ENCODE measurements at regions not wholly inside any gene's neighbourhood (a gene's known extent, or its start where the extent isn't known, plus 50 kb on each side); places are given as distances from the start of the nearest gene placed in this dataset.
A peak's percentile ranks its signal among the peaks of the same experiment; 100 is the strongest.

DNA sequence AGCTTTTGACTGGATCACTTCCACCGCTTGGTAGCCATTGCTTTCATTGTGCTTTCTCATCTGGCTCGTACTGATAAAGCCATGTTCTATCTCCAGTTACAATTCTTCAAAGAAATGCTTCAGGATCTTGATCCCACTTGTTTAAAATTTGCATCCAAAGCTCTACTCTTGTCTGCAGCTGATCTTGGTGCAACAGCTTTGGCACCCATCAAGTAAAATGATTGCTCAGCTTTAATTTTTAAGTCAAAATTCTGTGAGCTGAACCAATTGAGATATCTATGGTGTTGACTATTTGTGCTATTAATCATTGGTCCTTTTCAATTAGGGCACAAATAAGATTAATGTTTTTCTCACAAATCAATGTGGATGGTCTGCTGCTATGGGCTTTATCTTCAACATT, 54.8 kb upstream of the DUSP10 start:
- DNase-seq (no peak), ATAC-seq (ENCODE audit: low read depth) (no peak)
- Mint-ChIP-seq H3K9me3 (peaks cover 5% of the 10 kb centered on the region), H3K4me1 (peaks cover 59% of the 10 kb centered on the region), H3K27ac (no peak overlapping the region), H3K36me3 (ENCODE audit: low read depth) (peaks cover 2% of the 10 kb centered on the region), H3K4me3 (no peak overlapping the region), H3K27me3 (no peaks in the 10 kb centered on the region)
- POLR2A ChIA-PET: interaction anchor here (0.6 to 4.9 kb wide), 3 partner anchors 41 to 167 kb away, joined by 3 to 79 read pairs (median 3); partner anchors contain the start of gene DUSP10
- intact Hi-C loops (cut with micrococcal nuclease): no loop called here
- TF ChIP-seq, protein P1, sequence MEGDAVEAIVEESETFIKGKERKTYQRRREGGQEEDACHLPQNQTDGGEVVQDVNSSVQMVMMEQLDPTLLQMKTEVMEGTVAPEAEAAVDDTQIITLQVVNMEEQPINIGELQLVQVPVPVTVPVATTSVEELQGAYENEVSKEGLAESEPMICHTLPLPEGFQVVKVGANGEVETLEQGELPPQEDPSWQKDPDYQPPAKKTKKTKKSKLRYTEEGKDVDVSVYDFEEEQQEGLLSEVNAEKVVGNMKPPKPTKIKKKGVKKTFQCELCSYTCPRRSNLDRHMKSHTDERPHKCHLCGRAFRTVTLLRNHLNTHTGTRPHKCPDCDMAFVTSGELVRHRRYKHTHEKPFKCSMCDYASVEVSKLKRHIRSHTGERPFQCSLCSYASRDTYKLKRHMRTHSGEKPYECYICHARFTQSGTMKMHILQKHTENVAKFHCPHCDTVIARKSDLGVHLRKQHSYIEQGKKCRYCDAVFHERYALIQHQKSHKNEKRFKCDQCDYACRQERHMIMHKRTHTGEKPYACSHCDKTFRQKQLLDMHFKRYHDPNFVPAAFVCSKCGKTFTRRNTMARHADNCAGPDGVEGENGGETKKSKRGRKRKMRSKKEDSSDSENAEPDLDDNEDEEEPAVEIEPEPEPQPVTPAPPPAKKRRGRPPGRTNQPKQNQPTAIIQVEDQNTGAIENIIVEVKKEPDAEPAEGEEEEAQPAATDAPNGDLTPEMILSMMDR (IDR thresholded peaks at IDR 0.05): no peak
- CTCF ChIA-PET: no interaction called here

DNA sequence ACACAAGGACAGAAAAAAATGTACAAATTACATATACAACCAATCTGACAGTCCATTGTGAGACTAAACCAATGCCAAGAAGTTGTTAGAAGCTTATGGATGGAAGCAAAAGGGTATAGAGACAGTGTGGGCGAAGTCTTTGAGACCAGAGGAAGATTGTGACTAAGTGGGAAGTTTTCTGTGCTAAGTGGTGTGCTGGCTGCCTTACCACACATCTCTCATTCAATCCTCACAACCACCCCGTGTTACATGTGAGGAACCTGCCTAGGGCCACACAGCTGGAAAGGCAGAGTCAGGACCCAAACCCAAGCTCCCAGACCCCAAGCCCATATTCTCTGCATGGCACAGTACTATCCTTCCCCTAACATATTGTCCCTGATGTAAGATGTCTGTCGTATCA, 53.5 kb upstream of the DUSP10 start:
- Mint-ChIP-seq H3K4me1 (peaks cover 55% of the 10 kb centered on the region), H3K9me3 (peaks cover 4% of the 10 kb centered on the region), H3K27me3 (no peaks in the 10 kb centered on the region), H3K36me3 (ENCODE audit: low read depth) (peaks cover 2% of the 10 kb centered on the region), H3K27ac (peak overlapping the region; percentile 97), H3K4me3 (no peak overlapping the region)
- ATAC-seq (ENCODE audit: low read depth) (no peak), DNase-seq (no peak)
- intact Hi-C loops (cut with micrococcal nuclease): loop anchor here (2.0 kb wide), 3 partner anchors 13 to 669 kb away; no protein-coding TSS in a partner anchor
- ChIA-PET CTCF (interaction anchor here (1.2 to 1.6 kb wide), 5 partner anchors 13 to 214 kb away, joined by 3 to 5 read pairs (median 4); no protein-coding TSS in a partner anchor), POLR2A (interaction anchor here (1.1 to 4.9 kb wide), 14 partner anchors 8 to 917 kb away, joined by 3 to 80 read pairs (median 10); partner anchors contain the start of genes AIDA, BROX and DUSP10)
- TF ChIP-seq, protein P1 (IDR thresholded peaks at IDR 0.05): no peak

GRCh38 chr1:221794935-221795334, 53.0 kb upstream of the DUSP10 start:
- ChIA-PET CTCF (interaction anchor here (1.2 to 1.6 kb wide), 5 partner anchors 13 to 215 kb away, joined by 3 to 5 read pairs (median 4); no protein-coding TSS in a partner anchor), POLR2A (interaction anchor here (1.1 to 4.9 kb wide), 14 partner anchors 8 to 918 kb away, joined by 3 to 80 read pairs (median 10); partner anchors contain the start of genes AIDA, BROX and DUSP10)
- Mint-ChIP-seq H3K4me3 (peak overlapping the region; percentile 83), H3K9me3 (peaks cover 3% of the 10 kb centered on the region), H3K27me3 (no peaks in the 10 kb centered on the region), H3K4me1 (peaks cover 55% of the 10 kb centered on the region), H3K27ac (peak overlapping the region; percentile 97), H3K36me3 (ENCODE audit: low read depth) (peaks cover 2% of the 10 kb centered on the region)
- ATAC-seq (ENCODE audit: low read depth) (no peak), DNase-seq (no peak)
- TF ChIP-seq, protein P1 (IDR thresholded peaks at IDR 0.05): no peak
- intact Hi-C loops (cut with micrococcal nuclease): loop anchor here (1.0 to 5.0 kb wide), 8 partner anchors 14 to 918 kb away; partner anchors contain the start of gene HLX

- no peaks in the 10 kb centered on the region for H3K9me3 Mint-ChIP-seq
- ATAC-seq (ENCODE audit: low read depth): peak; percentile 80
- no peak for DNase-seq
- TF ChIP-seq, protein P1 (IDR thresholded peaks at IDR 0.05): no peak
- intact Hi-C loops (cut with micrococcal nuclease): loop anchor here (1.0 to 5.0 kb wide), 8 partner anchors 15 to 917 kb away; partner anchors contain the start of gene HLX
- ChIA-PET CTCF (interaction anchor here (1.2 to 1.6 kb wide), 6 partner anchors 14 to 215 kb away, joined by 3 to 5 read pairs (median 4); partner anchors contain the start of gene DUSP10), POLR2A (interaction anchor here (0.8 to 4.9 kb wide), 18 partner anchors 8 to 918 kb away, joined by 3 to 80 read pairs (median 5); partner anchors contain the start of genes AIDA, BROX and DUSP10)
- peak overlapping the region; percentile 83 for H3K4me3 Mint-ChIP-seq
- peaks cover 55% of the 10 kb centered on the region for H3K4me1 Mint-ChIP-seq
- H3K36me3 Mint-ChIP-seq (ENCODE audit: low read depth): no peaks in the 10 kb centered on the region
- peak overlapping the region; percentile 97 for H3K27ac Mint-ChIP-seq
- no peaks in the 10 kb centered on the region for H3K27me3 Mint-ChIP-seq
Measured at GRCh38 chr1:221794079-221794670, 52.3 kb upstream of the DUSP10 start.
